HG02870 (cell line): ENCODE measurements at regions not wholly inside any gene's neighbourhood (a gene's known extent, or its start where the extent isn't known, plus 50 kb on each side); places are given as distances from the start of the nearest gene placed in this dataset.
"Not testable (repeated sequence)": the region's sequence is repeated elsewhere in the genome, so short reads cannot be mapped to it uniquely, and the experiment has no call there.

Experiments
- ATAC-seq: cut with Tn5 transposase; IDR thresholded peaks from one replicate; pipeline ENCODE4 v1.9.1; 2021; ENCODE audit warnings: mild to moderate bottlenecking, moderate library complexity; ENCODE audit not compliant: unreplicated experiment

GRCh38 chr4:189622574-189622973 lies 318.1 kb upstream of the FRG1 start:
- ATAC-seq: not testable (repeated sequence)

GRCh38 chr4:189627041-189627440 lies 313.6 kb upstream of the FRG1 start:
- ATAC-seq: not testable (repeated sequence)

- ATAC-seq: not testable (repeated sequence)
Observed at GRCh38 chr4:189629733-189630132, 310.9 kb upstream of the FRG1 start.

- ATAC-seq: peak; percentile 96
Observed at GRCh38 chr4:189630913-189631567, 309.6 kb upstream of the FRG1 start.

GRCh38 chr4:189631568-189631916 lies 309.1 kb upstream of the FRG1 start:
- ATAC-seq: peak; percentile 21

GRCh38 chr4:189650436-189650835 lies 290.2 kb upstream of the FRG1 start:
- ATAC-seq: not testable (repeated sequence)

GRCh38 chr4:189653130-189653653 lies 287.5 kb upstream of the FRG1 start:
- not testable (repeated sequence) for ATAC-seq

- ATAC-seq: not testable (repeated sequence)
Observed at GRCh38 chr4:189653983-189654382, 286.7 kb upstream of the FRG1 start.

- not testable (repeated sequence) for ATAC-seq
Observed at GRCh38 chr4:189654396-189654795, 286.3 kb upstream of the FRG1 start.

GRCh38 chr4:189655817-189656216 lies 284.9 kb upstream of the FRG1 start:
- ATAC-seq: not testable (repeated sequence)

- no peak for ATAC-seq
Observed at GRCh38 chr4:189656641-189657040, 284.0 kb upstream of the FRG1 start.

- ATAC-seq: not testable (repeated sequence)
Observed at GRCh38 chr4:189658259-189658658, 282.4 kb upstream of the FRG1 start.

- ATAC-seq: not testable (repeated sequence)
Observed at GRCh38 chr4:189658831-189659230, 281.8 kb upstream of the FRG1 start.

GRCh38 chr4:189659287-189659686 lies 281.4 kb upstream of the FRG1 start:
- no peak for ATAC-seq

GRCh38 chr4:189660722-189661360 lies 279.8 kb upstream of the FRG1 start:
- no peak for ATAC-seq

- ATAC-seq: no peak
Observed at GRCh38 chr4:189664693-189665250, 275.9 kb upstream of the FRG1 start.

GRCh38 chr4:189665712-189666305 lies 274.9 kb upstream of the FRG1 start:
- ATAC-seq: not testable (repeated sequence)

GRCh38 chr4:189667386-189667785 lies 273.3 kb upstream of the FRG1 start:
- ATAC-seq: not testable (repeated sequence)

GRCh38 chr4:189697675-189698245 lies 242.9 kb upstream of the FRG1 start:
- ATAC-seq: not testable (repeated sequence)

- not testable (repeated sequence) for ATAC-seq
Observed at GRCh38 chr4:189703000-189703399, 237.7 kb upstream of the FRG1 start.

- peak; percentile 24 for ATAC-seq
Observed at GRCh38 chr4:189706821-189707220, 233.9 kb upstream of the FRG1 start.
